HepG2 (cell line): ENCODE measurements at regions not wholly inside any gene's neighbourhood (a gene's known extent, or its start where the extent isn't known, plus 50 kb on each side); places are given as distances from the start of the nearest gene placed in this dataset.

Experiments
- ATAC-seq: fragments of 200-7000 bp; cut with Tn5 transposase; 3 replicates; pipeline ENCODE4 v1.9.1; 2020; ENCODE audit warnings: mild to moderate bottlenecking, moderate library complexity
- BruUV-seq: library from RNA; stranded (reverse); fragments of 400-500 nt; replicated peaks from 2 replicates; lab custom pipeline; 2021; lab: Mats Ljungman, UMichigan
- CTCF ChIA-PET: fragments of 300-600 bp; formaldehyde crosslinking; extraction: SDS; loops from one replicate; lab custom pipeline; 2021; ENCODE audit warnings: low total read pairs, inconsistent platforms, low intra/inter-chr PET ratio; lab: Yijun Ruan, JAX
- POLR2A ChIA-PET: fragments of 350-600 bp; sonication (Branson Sonifier 250); formaldehyde crosslinking; loops from one replicate; lab custom pipeline; 2020; ENCODE audit warnings: antibody characterized with exemption, inconsistent platforms; lab: Yijun Ruan, JAX
- DNase-seq: peaks from one replicate; pipeline ENCODE4 v3.0.0-alpha.2; 2015; ENCODE audit warnings: low spot score
- FAIRE-seq: peaks from 3 replicates; lab custom pipeline; 2011; peaks lifted over from hg19 to GRCh38; lab: Jason Lieb, UNC
- H2AFZ ChIP-seq: one replicate; pipeline ENCODE4 v1.6.1; 2011; ENCODE audit warnings: low read length, inconsistent platforms
- H3K27ac ChIP-seq: fragments of 300-600 bp; 3 replicates; pipeline ENCODE4 v1.8.0; 2011; ENCODE audit warnings: mixed run types, mild to moderate bottlenecking, mixed read lengths, low read length, inconsistent platforms; ENCODE audit not compliant: insufficient read depth; ENCODE audit errors: extremely low read length
- H3K27me3 ChIP-seq, 2 experiments: fragments of 200-600 bp in 1 of 2; 2 replicates in 1 of 2; 3 replicates in 1 of 2; pipeline versions ENCODE4 v1.6.0 to v1.8.0; 2011; ENCODE audit warnings: low read length in 2 of 2, mild to moderate bottlenecking in 2 of 2, moderate library complexity in 2 of 2, inconsistent platforms in 1 of 2; ENCODE audit not compliant: insufficient read depth in 2 of 2, control insufficient read depth in 1 of 2
- H3K36me3 ChIP-seq, 2 experiments: fragments of 200-600 bp in 1 of 2; replicated peaks in 1 of 2; 2 replicates in 1 of 2; 3 replicates in 1 of 2; pipeline versions ENCODE4 v1.5.1 to v1.8.0; 2011; ENCODE audit warnings: low read length in 2 of 2, inconsistent platforms in 1 of 2; ENCODE audit not compliant: insufficient read depth in 2 of 2, control insufficient read depth in 1 of 2
- H3K4me1 ChIP-seq: 2 replicates; pipeline ENCODE4 v1.5.1; 2012; ENCODE audit warnings: low read length, inconsistent platforms; ENCODE audit not compliant: insufficient read depth
- H3K4me2 ChIP-seq: 2 replicates; pipeline ENCODE4 v1.6.0; 2011; ENCODE audit warnings: low read depth, low read length, inconsistent platforms
- H3K4me3 ChIP-seq, 3 experiments: fragments of 200-600 bp in 1 of 3; sonication (generic), shearing (Covaris generic) in 1 of 3; replicated peaks in 1 of 3; 2 replicates each; pipeline ENCODE4 v1.5.1; 2011 to 2016; ENCODE audit warnings: low read length in 3 of 3, inconsistent platforms in 2 of 3, low read depth in 2 of 3, mild to moderate bottlenecking in 2 of 3, control low read depth in 1 of 3, mixed read lengths in 1 of 3; ENCODE audit not compliant: insufficient read depth in 1 of 3
- H3K79me2 ChIP-seq: one replicate; pipeline ENCODE4 v1.6.1; 2011; ENCODE audit warnings: low read length, inconsistent platforms; ENCODE audit not compliant: insufficient read depth
- H3K9ac ChIP-seq: 2 replicates; pipeline ENCODE4 v1.6.0; 2011; ENCODE audit warnings: mild to moderate bottlenecking, low read depth, low read length, inconsistent platforms; ENCODE audit not compliant: insufficient read depth
- H3K9me3 ChIP-seq: 2 replicates; pipeline ENCODE4 v1.5.1; 2012; ENCODE audit warnings: mild to moderate bottlenecking, low read length
- H4K20me1 ChIP-seq: 2 replicates; pipeline ENCODE4 v1.6.0; 2011; ENCODE audit warnings: inconsistent platforms, mild to moderate bottlenecking, low read length, moderate library complexity; ENCODE audit not compliant: insufficient read depth
- BCL6 ChIP-seq: IDR thresholded peaks from 2 replicates; pipeline ENCODE4 v1.6.1; 2016; ENCODE audit warnings: missing genetic modification reagents, missing compliant biosample characterization
- E2F2 ChIP-seq: sonication (generic); formaldehyde crosslinking; IDR thresholded peaks from 2 replicates; pipeline ENCODE4 v1.4.0; 2020; ENCODE audit warnings: missing genetic modification reagents, borderline replicate concordance
- GLMP ChIP-seq: sonication (generic); formaldehyde crosslinking; IDR thresholded peaks from 2 replicates; pipeline ENCODE4 v1.9.0; 2021; ENCODE audit warnings: missing genetic modification reagents, mild to moderate bottlenecking, borderline replicate concordance
- LCORL ChIP-seq, 2 experiments: fragments of 450-650 bp in 1 of 2; sonication (generic) in 1 of 2; formaldehyde crosslinking in 1 of 2; IDR thresholded peaks; 2 replicates each; pipeline versions ENCODE4 v1.5.0 to v1.6.1; 2017 to 2020; ENCODE audit warnings: antibody characterized with exemption in 1 of 2, missing genetic modification reagents in 1 of 2
- MATR3 ChIP-seq: sonication (generic); formaldehyde crosslinking; IDR thresholded peaks from 2 replicates; pipeline ENCODE4 v1.4.0; 2020; ENCODE audit warnings: missing genetic modification reagents
- NAIF1 ChIP-seq: sonication (generic); formaldehyde crosslinking; IDR thresholded peaks from 2 replicates; pipeline ENCODE4 v1.5.0; 2020; ENCODE audit warnings: mild to moderate bottlenecking, missing genetic modification reagents, borderline replicate concordance
- NFKBIZ ChIP-seq: IDR thresholded peaks from 2 replicates; pipeline ENCODE4 v1.6.1; 2018; ENCODE audit warnings: missing genetic modification reagents, missing compliant biosample characterization
- RAD51 ChIP-seq: fragments of 450-650 bp; IDR thresholded peaks from 2 replicates; pipeline ENCODE4 v1.6.1; 2016; ENCODE audit warnings: borderline replicate concordance
- SRSF4 ChIP-seq: fragments of 200-400 bp; formaldehyde crosslinking; IDR thresholded peaks from one replicate; pipeline ENCODE4 v1.6.1; 2018; ENCODE audit warnings: mild to moderate bottlenecking, low read depth, low read length, moderate library complexity; ENCODE audit not compliant: poor library complexity, severe bottlenecking
- TFDP2 ChIP-seq: sonication (generic); formaldehyde crosslinking; IDR thresholded peaks from 2 replicates; pipeline ENCODE4 v1.4.0; 2020; ENCODE audit warnings: missing genetic modification reagents
- ZBTB21 ChIP-seq: sonication (generic); formaldehyde crosslinking; IDR thresholded peaks from 2 replicates; pipeline ENCODE4 v1.4.0; 2020; ENCODE audit warnings: missing genetic modification reagents
- ZNF484 ChIP-seq: sonication (generic); formaldehyde crosslinking; IDR thresholded peaks from 2 replicates; pipeline ENCODE4 v1.5.1; 2020; ENCODE audit warnings: mild to moderate bottlenecking, low read depth, missing genetic modification reagents, borderline replicate concordance
- ZNF839 ChIP-seq: sonication (generic); formaldehyde crosslinking; IDR thresholded peaks from 2 replicates; pipeline ENCODE4 v1.4.0; 2020; ENCODE audit warnings: missing genetic modification reagents, mild to moderate bottlenecking, borderline replicate concordance
- WGBS: methylation state at CpG from one replicate; pipeline ENCODE4 v1.1.6; 2017; ENCODE audit warnings: low lambda C conversion rate; 5-methylcytosine and 5-hydroxymethylcytosine counted together
- in situ Hi-C: cut with HindIII; loops from 2 replicates; pipeline ENCODE4 v1.10.0; 2017; ENCODE audit warnings: low pct_unique_long_range_greater_than_20kb; ENCODE audit not compliant: extremely low pct_ligation_motif_present
- intact Hi-C: fragments of 100-400 bp; cut with micrococcal nuclease; formaldehyde crosslinking; loops from one replicate; pipeline ENCODE4 v1.10.0; 2022; ENCODE audit not compliant: unreplicated experiment

GRCh38 chr12:19894050-19894449 is 454.8 kb downstream of the AEBP2 start:
- Histone ChIP-seq H3K9me3 (no peaks in the 10 kb centered on the region), H3K9ac (no peak overlapping the region), H3K27ac (no peak overlapping the region), H3K4me3 (no peak overlapping the region), H4K20me1 (no peaks in the 10 kb centered on the region), H2AFZ (no peak overlapping the region), H3K36me3 (no peaks in the 10 kb centered on the region), H3K79me2 (no peaks in the 10 kb centered on the region), H3K27me3 (no peaks in the 10 kb centered on the region), H3K4me2 (no peak overlapping the region), H3K4me1 (no peaks in the 10 kb centered on the region)
- ATAC-seq (no peak), DNase-seq (no peak), FAIRE-seq (no peak)
- CTCF ChIA-PET: no interaction called here
- TF ChIP-seq LCORL (IDR thresholded peaks at IDR 0.05): no peak
- TF ChIP-seq LCORL (CRISPR knock-in tag; IDR thresholded peaks at IDR 0.05): no peak
- TF ChIP-seq TFDP2 (CRISPR knock-in tag): no peak
- TF ChIP-seq ZNF839: no peak
- TF ChIP-seq GLMP (CRISPR knock-in tag): no peak
- TF ChIP-seq SRSF4: no peak
- TF ChIP-seq E2F2 (CRISPR knock-in tag): no peak
- TF ChIP-seq NAIF1 (CRISPR knock-in tag): no peak
- TF ChIP-seq ZBTB21 (CRISPR knock-in tag): no peak
- no peak for TF ChIP-seq RAD51
- TF ChIP-seq MATR3 (CRISPR knock-in tag): no peak
- no peak for TF ChIP-seq NFKBIZ (CRISPR knock-in tag)
- TF ChIP-seq BCL6 (CRISPR knock-in tag): no peak
- no peak for TF ChIP-seq ZNF484 (CRISPR knock-in tag)
- POLR2A ChIA-PET: no interaction called here
- intact Hi-C loops (loop anchor here (10.0 kb wide), 1 partner anchor 139 kb away; no protein-coding TSS in a partner anchor), in situ Hi-C loops (no loop called here)
- WGBS: 43% methylated on average over 1 of the region's 1 CpG
- BruUV-seq: no TSS peak
